IMR-90 (cell line): ENCODE measurements at regions not wholly inside any gene's neighbourhood (a gene's known extent, or its start where the extent isn't known, plus 50 kb on each side); places are given as distances from the start of the nearest gene placed in this dataset.

Source experiments
- ATAC-seq: fragments of 200-7000 bp; cut with Tn5 transposase; 2 replicates; pipeline ENCODE4 v1.9.1; 2020; ENCODE audit warnings: low read depth, mild to moderate bottlenecking, moderate library complexity
- BruUV-seq: library from RNA; stranded (reverse); fragments of 400-500 nt; replicated peaks from 2 replicates; lab custom pipeline; 2021; lab: Mats Ljungman, UMichigan
- CTCF ChIA-PET: fragments of 300-600 bp; formaldehyde crosslinking; extraction: SDS; loops from one replicate; lab custom pipeline; 2021; ENCODE audit warnings: antibody characterized with exemption; lab: Yijun Ruan, JAX
- POLR2A ChIA-PET: fragments of 300-600 bp; sonication (Branson Sonifier 250); formaldehyde crosslinking; loops from one replicate; lab custom pipeline; 2022; ENCODE audit warnings: antibody characterized with exemption; ENCODE audit not compliant: unreplicated experiment; lab: Charles Lee
- DNase-seq: peaks from one replicate; pipeline ENCODE4 v3.0.0; 2013
- H2AFZ ChIP-seq: replicated peaks from 2 replicates; pipeline ENCODE3; 2013; ENCODE audit warnings: low read length, mild to moderate bottlenecking; ENCODE audit not compliant: poor library complexity
- H2AK5ac ChIP-seq: 2 replicates; pipeline ENCODE4 v1.6.1; 2013; ENCODE audit warnings: low read depth, low read length, inconsistent platforms
- H2AK9ac ChIP-seq: replicated peaks from 2 replicates; pipeline ENCODE3; 2013; ENCODE audit warnings: mild to moderate bottlenecking, low read depth, low read length, moderate library complexity; ENCODE audit not compliant: poor library complexity
- H2BK120ac ChIP-seq: 2 replicates; pipeline ENCODE4 v1.6.1; 2013; ENCODE audit warnings: low read depth, low read length, inconsistent platforms
- H2BK15ac ChIP-seq: 3 replicates; pipeline ENCODE4 v1.6.1; 2013; ENCODE audit warnings: low read depth, low read length, inconsistent platforms
- H2BK20ac ChIP-seq: 2 replicates; pipeline ENCODE4 v1.6.1; 2013; ENCODE audit warnings: low read depth, mild to moderate bottlenecking, inconsistent platforms, low read length, moderate library complexity
- H2BK5ac ChIP-seq: 2 replicates; pipeline ENCODE4 v1.6.1; 2013; ENCODE audit warnings: mild to moderate bottlenecking, low read depth, low read length, inconsistent platforms; ENCODE audit not compliant: poor library complexity, severe bottlenecking
- H3K14ac ChIP-seq: replicated peaks from 2 replicates; pipeline ENCODE4 v1.6.1; 2013; ENCODE audit warnings: low read depth, low read length, inconsistent platforms
- H3K18ac ChIP-seq: 2 replicates; pipeline ENCODE4 v1.6.1; 2013; ENCODE audit warnings: low read depth, low read length, control low read depth
- H3K23ac ChIP-seq: 2 replicates; pipeline ENCODE4 v1.6.1; 2013; ENCODE audit warnings: low read depth, low read length, inconsistent platforms
- H3K27ac ChIP-seq: 2 replicates; pipeline ENCODE4 v1.5.1; 2013; ENCODE audit warnings: mild to moderate bottlenecking, control low read depth, low read length; ENCODE audit not compliant: insufficient read depth
- H3K27me3 ChIP-seq: 2 replicates; pipeline ENCODE4 v1.6.1; 2013; ENCODE audit warnings: low read length; ENCODE audit not compliant: control insufficient read depth, insufficient read depth
- H3K36me3 ChIP-seq: 2 replicates; pipeline ENCODE4 v1.6.1; 2013; ENCODE audit warnings: low read length, mixed read lengths; ENCODE audit not compliant: control insufficient read depth, insufficient read depth
- H3K4ac ChIP-seq: 2 replicates; pipeline ENCODE4 v1.6.1; 2013; ENCODE audit warnings: low read depth, low read length, inconsistent platforms
- H3K4me1 ChIP-seq: 2 replicates; pipeline ENCODE4 v1.6.1; 2013; ENCODE audit warnings: low read length, mixed read lengths; ENCODE audit not compliant: control insufficient read depth, insufficient read depth
- H3K4me2 ChIP-seq: 2 replicates; pipeline ENCODE4 v1.6.1; 2013; ENCODE audit warnings: low read depth, mild to moderate bottlenecking, control low read depth, low read length, moderate library complexity
- H3K4me3 ChIP-seq: 2 replicates; pipeline ENCODE4 v1.5.1; 2013; ENCODE audit warnings: low read depth, mild to moderate bottlenecking, control low read depth, low read length, moderate library complexity; ENCODE audit not compliant: insufficient read depth
- H3K56ac ChIP-seq: 2 replicates; pipeline ENCODE4 v1.6.1; 2013; ENCODE audit warnings: low read length, inconsistent platforms; ENCODE audit not compliant: insufficient read depth; ENCODE audit errors: extremely low read depth
- H3K79me1 ChIP-seq, 2 experiments: 2 replicates each; pipeline ENCODE4 v1.6.1; 2013; ENCODE audit warnings: low read length in 2 of 2, inconsistent platforms in 1 of 2, low read depth in 1 of 2
- H3K9ac ChIP-seq: 2 replicates; pipeline ENCODE4 v1.6.1; 2013; ENCODE audit warnings: low read depth, low read length, control low read depth
- H3K9me1 ChIP-seq: 2 replicates; pipeline ENCODE4 v1.6.1; 2013; ENCODE audit warnings: low read length, inconsistent platforms; ENCODE audit not compliant: insufficient read depth
- H3K9me3 ChIP-seq: 2 replicates; pipeline ENCODE4 v1.6.1; 2013; ENCODE audit warnings: low read length; ENCODE audit not compliant: control insufficient read depth, insufficient read depth
- H4K20me1 ChIP-seq: 2 replicates; pipeline ENCODE4 v1.6.1; 2013; ENCODE audit warnings: low read length, inconsistent platforms; ENCODE audit not compliant: insufficient read depth
- H4K5ac ChIP-seq: 2 replicates; pipeline ENCODE4 v1.6.1; 2013; ENCODE audit warnings: mild to moderate bottlenecking, low read depth, low read length, control low read depth
- H4K8ac ChIP-seq, 2 experiments: 2 replicates each; pipeline ENCODE4 v1.6.1; 2013; ENCODE audit warnings: low read depth in 2 of 2, low read length in 2 of 2, control low read depth in 1 of 2, inconsistent platforms in 1 of 2
- H4K91ac ChIP-seq: 2 replicates; pipeline ENCODE4 v1.6.1; 2013; ENCODE audit warnings: low read depth, low read length, inconsistent platforms; ENCODE audit not compliant: insufficient read depth
- CEBPB ChIP-seq: IDR thresholded peaks from 2 replicates; pipeline ENCODE4 v1.6.1; 2012; ENCODE audit warnings: low read depth, low read length, improper control_type of control experiment
- CHD1 ChIP-seq: IDR thresholded peaks from 2 replicates; pipeline ENCODE4 v1.6.1; 2012; ENCODE audit warnings: low read depth, low read length, improper control_type of control experiment
- MAZ ChIP-seq: IDR thresholded peaks from 2 replicates; pipeline ENCODE4 v1.6.1; 2012; ENCODE audit warnings: low read depth, mild to moderate bottlenecking, low read length, improper control_type of control experiment, moderate library complexity, borderline replicate concordance
- MXI1 ChIP-seq: IDR thresholded peaks from 2 replicates; pipeline ENCODE4 v1.6.1; 2012; ENCODE audit warnings: low read depth, mild to moderate bottlenecking, low read length, moderate library complexity, borderline replicate concordance
- NFE2L2 ChIP-seq: fragments of 150-350 bp; IDR thresholded peaks from 2 replicates; pipeline ENCODE4 v1.6.1; 2016; ENCODE audit warnings: low read depth, mild to moderate bottlenecking, low read length
- WGBS, 2 experiments: methylation state at CpG; one replicate each; pipeline versions ENCODE4 v1.1.5 to v1.1.7; 2013; ENCODE audit warnings: missing lambda C conversion rate in 2 of 2; ENCODE audit not compliant: insufficient read length in 1 of 2; ENCODE audit errors: extremely low coverage in 2 of 2; 5-methylcytosine and 5-hydroxymethylcytosine counted together
- dilution Hi-C: fragments of 300-500 bp; cut with HindIII; formaldehyde crosslinking; loops from one replicate; pipeline ENCODE4 v1.14.3; 2018; ENCODE audit warnings: low sequenced_read_pairs; ENCODE audit not compliant: unreplicated experiment
- in situ Hi-C: fragments of 300-500 bp; cut with MboI; formaldehyde crosslinking; loops from 3 replicates; pipeline ENCODE4 v1.14.3; 2019; ENCODE audit warnings: low sequenced_read_pairs, inconsistent platforms, mixed read lengths
- intact Hi-C: fragments of 100-400 bp; cut with micrococcal nuclease; formaldehyde crosslinking; loops from 2 replicates; pipeline ENCODE4 v1.10.0; 2022
- TF ChIP-seq, protein P1 (sequence below): fragments of 150-350 bp; IDR thresholded peaks from 2 replicates; pipeline ENCODE4 v1.6.1; 2016; ENCODE audit warnings: low read depth, mild to moderate bottlenecking, low read length, moderate library complexity, borderline replicate concordance
- TF ChIP-seq, protein P2 (sequence below): conservative IDR thresholded peaks from 2 replicates; pipeline ENCODE4 v1.5.1; 2012; ENCODE audit warnings: mild to moderate bottlenecking, low read depth, low read length, improper control_type of control experiment

GRCh38 chrX:20320461-20321159, 53.9 kb upstream of the RPS6KA3 start:
- H3K4me2 ChIP-seq: peak overlapping the region; percentile 92; the same call in 1 of the 2 replicates
- 0 out of 2 replicates have a peak, but pooled peaks have one; percentile 32 for ATAC-seq
- no peak overlapping the region for H2BK5ac ChIP-seq
- no peak overlapping the region for H3K56ac ChIP-seq
- WGBS, 2 experiments: no CpG with 5 or more reads among the region's 12 CpGs
- no peak overlapping the region for H3K4ac ChIP-seq
- CTCF ChIA-PET: no interaction called here
- no peaks in the 10 kb centered on the region for H3K4me1 ChIP-seq
- intact Hi-C loops (no loop called here), dilution Hi-C loops (no loop called here), in situ Hi-C loops (no loop called here)
- H3K79me1 ChIP-seq: no peaks in the 10 kb centered on the region
- no peaks in the 10 kb centered on the region for H3K9me3 ChIP-seq
- no peak overlapping the region for H2BK20ac ChIP-seq
- no peak overlapping the region for H4K91ac ChIP-seq
- no peak overlapping the region for H2AFZ ChIP-seq
- BruUV-seq: no TSS peak
- H3K27ac ChIP-seq: peak overlapping the region; percentile 35; the same call in 1 of the 2 replicates
- H3K23ac ChIP-seq: no peak overlapping the region
- no peak overlapping the region for H4K8ac ChIP-seq
- H2BK120ac ChIP-seq: peak overlapping the region; percentile 12; the same call in 1 of the 2 replicates
- H3K4me3 ChIP-seq: peak overlapping the region; percentile 37; the same call in 1 of the 2 replicates
- no peaks in the 10 kb centered on the region for H3K9me1 ChIP-seq
- 0 out of 2 replicates have a peak overlapping the region, but pooled peaks have one; percentile 18 for H3K18ac ChIP-seq
- no peak overlapping the region for H2AK5ac ChIP-seq
- no peak overlapping the region for H2AK9ac ChIP-seq
- H4K5ac ChIP-seq: no peak overlapping the region
- H3K14ac ChIP-seq: no peak overlapping the region
- H2BK15ac ChIP-seq: no peak overlapping the region
- H3K36me3 ChIP-seq: no peaks in the 10 kb centered on the region
- peaks cover 11% of the 10 kb centered on the region for H3K27me3 ChIP-seq
- no peak for TF ChIP-seq MAZ
- no peak for TF ChIP-seq MXI1
- TF ChIP-seq, protein P1, sequence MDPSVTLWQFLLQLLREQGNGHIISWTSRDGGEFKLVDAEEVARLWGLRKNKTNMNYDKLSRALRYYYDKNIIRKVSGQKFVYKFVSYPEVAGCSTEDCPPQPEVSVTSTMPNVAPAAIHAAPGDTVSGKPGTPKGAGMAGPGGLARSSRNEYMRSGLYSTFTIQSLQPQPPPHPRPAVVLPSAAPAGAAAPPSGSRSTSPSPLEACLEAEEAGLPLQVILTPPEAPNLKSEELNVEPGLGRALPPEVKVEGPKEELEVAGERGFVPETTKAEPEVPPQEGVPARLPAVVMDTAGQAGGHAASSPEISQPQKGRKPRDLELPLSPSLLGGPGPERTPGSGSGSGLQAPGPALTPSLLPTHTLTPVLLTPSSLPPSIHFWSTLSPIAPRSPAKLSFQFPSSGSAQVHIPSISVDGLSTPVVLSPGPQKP: no peak
- no peak for TF ChIP-seq NFE2L2
- TF ChIP-seq, protein P2, sequence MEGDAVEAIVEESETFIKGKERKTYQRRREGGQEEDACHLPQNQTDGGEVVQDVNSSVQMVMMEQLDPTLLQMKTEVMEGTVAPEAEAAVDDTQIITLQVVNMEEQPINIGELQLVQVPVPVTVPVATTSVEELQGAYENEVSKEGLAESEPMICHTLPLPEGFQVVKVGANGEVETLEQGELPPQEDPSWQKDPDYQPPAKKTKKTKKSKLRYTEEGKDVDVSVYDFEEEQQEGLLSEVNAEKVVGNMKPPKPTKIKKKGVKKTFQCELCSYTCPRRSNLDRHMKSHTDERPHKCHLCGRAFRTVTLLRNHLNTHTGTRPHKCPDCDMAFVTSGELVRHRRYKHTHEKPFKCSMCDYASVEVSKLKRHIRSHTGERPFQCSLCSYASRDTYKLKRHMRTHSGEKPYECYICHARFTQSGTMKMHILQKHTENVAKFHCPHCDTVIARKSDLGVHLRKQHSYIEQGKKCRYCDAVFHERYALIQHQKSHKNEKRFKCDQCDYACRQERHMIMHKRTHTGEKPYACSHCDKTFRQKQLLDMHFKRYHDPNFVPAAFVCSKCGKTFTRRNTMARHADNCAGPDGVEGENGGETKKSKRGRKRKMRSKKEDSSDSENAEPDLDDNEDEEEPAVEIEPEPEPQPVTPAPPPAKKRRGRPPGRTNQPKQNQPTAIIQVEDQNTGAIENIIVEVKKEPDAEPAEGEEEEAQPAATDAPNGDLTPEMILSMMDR: no peak
- no peak for TF ChIP-seq CHD1
- no peak for TF ChIP-seq CEBPB
- POLR2A ChIA-PET: no interaction called here
- DNase-seq: no peak
- H3K9ac ChIP-seq: peak overlapping the region; percentile 31; the same call in 1 of the 2 replicates
- no peaks in the 10 kb centered on the region for H4K20me1 ChIP-seq
